ENCODE measurements at regions not wholly inside any gene's neighbourhood (a gene's known extent, or its start where the extent isn't known, plus 50 kb on each side); places are given as distances from the start of the nearest gene placed in this dataset.

DNA sequence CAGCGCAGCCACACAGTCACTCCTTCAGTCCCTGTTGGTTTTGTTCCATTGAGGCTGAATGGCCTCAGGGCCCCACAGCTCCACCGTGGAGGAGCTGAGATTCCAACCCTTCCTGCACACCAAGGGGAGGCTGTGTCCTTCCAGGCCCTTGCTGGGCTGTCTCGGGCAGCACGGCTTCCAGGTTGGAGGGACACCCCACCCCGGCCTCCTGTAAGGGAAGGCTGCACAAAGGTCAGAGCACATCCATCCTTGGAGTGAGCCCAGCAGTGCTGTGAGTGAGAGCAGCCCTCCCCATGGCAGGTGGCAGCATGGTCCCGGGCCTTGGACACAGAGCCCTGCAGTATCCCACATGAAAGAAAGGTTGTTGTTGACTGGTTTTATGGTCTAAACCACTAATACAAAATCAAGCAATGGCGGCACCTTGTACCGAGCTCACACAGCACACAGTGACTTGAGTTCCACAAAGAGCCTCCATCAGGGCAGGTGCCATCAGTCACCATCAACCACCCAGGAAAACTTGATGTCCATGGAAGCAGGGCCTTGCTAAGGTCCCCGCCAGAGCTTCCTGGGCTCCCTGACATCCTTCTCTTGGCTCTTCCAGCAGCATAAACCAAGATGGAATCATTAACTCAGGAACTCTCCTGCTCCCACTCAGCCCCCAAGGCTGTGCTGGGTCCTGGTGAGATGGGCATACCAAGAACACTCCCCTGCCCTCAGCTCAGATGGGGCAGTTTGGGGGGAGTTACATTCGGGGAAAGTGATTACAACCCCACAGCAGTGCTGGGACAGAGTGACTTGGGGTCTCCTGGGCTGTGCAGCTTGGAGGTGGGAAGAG lies 1500.4 kb downstream of the TBC1D22A start:
- DNase-seq (ENCODE audit: extremely low read depth, low read depth) = no peak
- no peak for TF ChIP-seq CTCF (IDR thresholded peaks at IDR 0.05; ENCODE audit: low read depth, low read length)

- no peak for TF ChIP-seq CTCF (IDR thresholded peaks at IDR 0.05; ENCODE audit: low read depth, low read length)
- DNase-seq (ENCODE audit: extremely low read depth, low read depth) = no peak
Measured at GRCh38 chr22:48261706-48262105, 1499.3 kb downstream of the TBC1D22A start.

DNA sequence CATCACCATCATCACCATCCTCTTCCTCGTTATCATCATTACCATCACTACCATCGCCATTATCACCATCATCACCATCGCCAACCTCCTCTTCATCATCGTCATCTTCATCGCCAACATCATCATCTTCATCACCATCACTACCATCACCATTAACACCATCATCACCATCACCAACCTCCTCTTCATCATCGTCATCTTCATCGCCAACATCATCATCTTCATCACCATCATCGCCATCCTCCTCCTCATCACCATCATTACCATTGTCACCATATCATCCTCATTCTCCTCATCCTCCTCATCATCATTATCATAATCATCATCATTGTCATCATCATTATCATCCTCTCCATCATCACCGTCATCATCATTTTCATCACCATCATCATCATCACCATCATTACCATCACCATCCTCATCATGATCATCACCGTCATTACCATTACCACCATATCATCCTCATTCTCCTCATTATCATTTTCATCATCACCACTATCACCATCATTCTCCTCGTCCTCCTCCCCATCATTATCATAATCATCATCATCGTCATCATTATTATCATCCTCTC lies 1498.7 kb downstream of the TBC1D22A start:
- no peak for DNase-seq (ENCODE audit: extremely low read depth, low read depth)
- TF ChIP-seq CTCF (IDR thresholded peaks at IDR 0.05; ENCODE audit: low read depth, low read length) = no peak

GRCh38 chr22:48259991-48260670 lies 1497.7 kb downstream of the TBC1D22A start:
- no peak for TF ChIP-seq CTCF (IDR thresholded peaks at IDR 0.05; ENCODE audit: low read depth, low read length)
- DNase-seq (ENCODE audit: extremely low read depth, low read depth) = no peak

GRCh38 chr22:48258811-48259210 lies 1496.4 kb downstream of the TBC1D22A start:
- no peak for TF ChIP-seq CTCF (IDR thresholded peaks at IDR 0.05; ENCODE audit: low read depth, low read length)
- no peak for DNase-seq (ENCODE audit: extremely low read depth, low read depth)

DNA sequence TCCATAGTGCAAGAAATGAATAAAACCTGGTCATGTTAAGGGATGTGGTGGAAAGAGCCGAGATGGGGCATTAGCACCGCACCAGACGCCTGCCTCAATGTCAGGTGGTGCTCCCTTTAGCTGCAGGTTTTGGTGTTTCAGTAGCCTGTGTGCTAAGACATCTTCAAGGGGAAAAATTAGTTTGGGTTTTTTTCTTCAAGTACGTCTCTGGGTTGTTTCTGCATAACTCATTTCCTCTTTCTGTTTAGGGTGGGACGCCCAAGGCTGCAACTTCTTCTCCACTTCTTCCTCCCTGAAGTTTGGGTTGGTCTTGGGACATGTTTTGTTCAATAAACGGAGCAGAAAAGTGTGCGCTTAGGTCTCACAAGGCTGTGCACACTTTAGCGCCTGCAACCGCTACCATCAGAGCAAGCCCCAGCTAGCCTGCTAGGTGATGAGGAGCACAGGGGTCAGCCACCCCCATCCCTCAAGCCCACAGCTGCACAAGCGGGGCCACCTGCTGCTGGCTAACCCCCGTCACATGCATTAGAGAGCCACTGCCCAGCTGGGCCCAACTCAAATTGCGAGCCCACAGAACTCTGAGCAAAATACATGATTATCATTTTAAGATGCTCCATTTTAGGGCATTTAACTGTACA lies 1495.7 kb downstream of the TBC1D22A start:
- TF ChIP-seq CTCF (IDR thresholded peaks at IDR 0.05; ENCODE audit: low read depth, low read length) = no peak
- no peak for DNase-seq (ENCODE audit: extremely low read depth, low read depth)
